Esophagus squamous epithelium (tissue), 4 donors: ENCODE measurements at regions not wholly inside any gene's neighbourhood (a gene's known extent, or its start where the extent isn't known, plus 50 kb on each side); places are given as distances from the start of the nearest gene placed in this dataset.
"Not testable (repeated sequence)": the region's sequence is repeated elsewhere in the genome, so short reads cannot be mapped to it uniquely, and the experiment has no call there.

Experiments used
- CTCF ChIP-seq, 6 experiments: fragments of 450-650 bp in 4 of 6; fragments of 200-600 bp in 2 of 6; sonication (generic) in 2 of 6; IDR thresholded peaks; one replicate each; pipeline ENCODE4 v1.5.1; 2016 to 2019; ENCODE audit warnings: antibody characterized with exemption in 6 of 6, mild to moderate bottlenecking in 4 of 6, moderate library complexity in 4 of 6
- POLR2A ChIP-seq, 4 donors: fragments of 450-650 bp; IDR thresholded peaks; one replicate each; pipeline ENCODE4 v1.6.1; 2017; ENCODE audit warnings: antibody characterized with exemption in 4 of 4, mild to moderate bottlenecking in 4 of 4, moderate library complexity in 3 of 4

GRCh38 chr22:25398591-25399062 lies 165.8 kb upstream of the GRK3 start:
- not testable (repeated sequence) for TF ChIP-seq CTCF, POLR2A (IDR thresholded peaks at IDR 0.05)
